IMR-90 (cell line): ENCODE measurements at regions not wholly inside any gene's neighbourhood (a gene's known extent, or its start where the extent isn't known, plus 50 kb on each side); places are given as distances from the start of the nearest gene placed in this dataset.

Source experiments
- ATAC-seq: fragments of 200-7000 bp; cut with Tn5 transposase; 2 replicates; pipeline ENCODE4 v1.9.1; 2020; ENCODE audit warnings: low read depth, mild to moderate bottlenecking, moderate library complexity
- BruUV-seq: library from RNA; stranded (reverse); fragments of 400-500 nt; replicated peaks from 2 replicates; lab custom pipeline; 2021; lab: Mats Ljungman, UMichigan
- CTCF ChIA-PET: fragments of 300-600 bp; formaldehyde crosslinking; extraction: SDS; loops from one replicate; lab custom pipeline; 2021; ENCODE audit warnings: antibody characterized with exemption; lab: Yijun Ruan, JAX
- POLR2A ChIA-PET: fragments of 300-600 bp; sonication (Branson Sonifier 250); formaldehyde crosslinking; loops from one replicate; lab custom pipeline; 2022; ENCODE audit warnings: antibody characterized with exemption; ENCODE audit not compliant: unreplicated experiment; lab: Charles Lee
- DNase-seq: peaks from one replicate; pipeline ENCODE4 v3.0.0; 2013
- H2AFZ ChIP-seq: replicated peaks from 2 replicates; pipeline ENCODE3; 2013; ENCODE audit warnings: low read length, mild to moderate bottlenecking; ENCODE audit not compliant: poor library complexity
- H2AK5ac ChIP-seq: 2 replicates; pipeline ENCODE4 v1.6.1; 2013; ENCODE audit warnings: low read depth, low read length, inconsistent platforms
- H2AK9ac ChIP-seq: replicated peaks from 2 replicates; pipeline ENCODE3; 2013; ENCODE audit warnings: mild to moderate bottlenecking, low read depth, low read length, moderate library complexity; ENCODE audit not compliant: poor library complexity
- H2BK120ac ChIP-seq: 2 replicates; pipeline ENCODE4 v1.6.1; 2013; ENCODE audit warnings: low read depth, low read length, inconsistent platforms
- H2BK15ac ChIP-seq: 3 replicates; pipeline ENCODE4 v1.6.1; 2013; ENCODE audit warnings: low read depth, low read length, inconsistent platforms
- H2BK20ac ChIP-seq: 2 replicates; pipeline ENCODE4 v1.6.1; 2013; ENCODE audit warnings: low read depth, mild to moderate bottlenecking, inconsistent platforms, low read length, moderate library complexity
- H2BK5ac ChIP-seq: 2 replicates; pipeline ENCODE4 v1.6.1; 2013; ENCODE audit warnings: mild to moderate bottlenecking, low read depth, low read length, inconsistent platforms; ENCODE audit not compliant: poor library complexity, severe bottlenecking
- H3K14ac ChIP-seq: replicated peaks from 2 replicates; pipeline ENCODE4 v1.6.1; 2013; ENCODE audit warnings: low read depth, low read length, inconsistent platforms
- H3K18ac ChIP-seq: 2 replicates; pipeline ENCODE4 v1.6.1; 2013; ENCODE audit warnings: low read depth, low read length, control low read depth
- H3K23ac ChIP-seq: 2 replicates; pipeline ENCODE4 v1.6.1; 2013; ENCODE audit warnings: low read depth, low read length, inconsistent platforms
- H3K27ac ChIP-seq: 2 replicates; pipeline ENCODE4 v1.5.1; 2013; ENCODE audit warnings: mild to moderate bottlenecking, control low read depth, low read length; ENCODE audit not compliant: insufficient read depth
- H3K27me3 ChIP-seq: 2 replicates; pipeline ENCODE4 v1.6.1; 2013; ENCODE audit warnings: low read length; ENCODE audit not compliant: control insufficient read depth, insufficient read depth
- H3K36me3 ChIP-seq: 2 replicates; pipeline ENCODE4 v1.6.1; 2013; ENCODE audit warnings: low read length, mixed read lengths; ENCODE audit not compliant: control insufficient read depth, insufficient read depth
- H3K4ac ChIP-seq: 2 replicates; pipeline ENCODE4 v1.6.1; 2013; ENCODE audit warnings: low read depth, low read length, inconsistent platforms
- H3K4me1 ChIP-seq: 2 replicates; pipeline ENCODE4 v1.6.1; 2013; ENCODE audit warnings: low read length, mixed read lengths; ENCODE audit not compliant: control insufficient read depth, insufficient read depth
- H3K4me2 ChIP-seq: 2 replicates; pipeline ENCODE4 v1.6.1; 2013; ENCODE audit warnings: low read depth, mild to moderate bottlenecking, control low read depth, low read length, moderate library complexity
- H3K4me3 ChIP-seq: 2 replicates; pipeline ENCODE4 v1.5.1; 2013; ENCODE audit warnings: low read depth, mild to moderate bottlenecking, control low read depth, low read length, moderate library complexity; ENCODE audit not compliant: insufficient read depth
- H3K56ac ChIP-seq: 2 replicates; pipeline ENCODE4 v1.6.1; 2013; ENCODE audit warnings: low read length, inconsistent platforms; ENCODE audit not compliant: insufficient read depth; ENCODE audit errors: extremely low read depth
- H3K79me1 ChIP-seq, 2 experiments: 2 replicates each; pipeline ENCODE4 v1.6.1; 2013; ENCODE audit warnings: low read length in 2 of 2, inconsistent platforms in 1 of 2, low read depth in 1 of 2
- H3K9ac ChIP-seq: 2 replicates; pipeline ENCODE4 v1.6.1; 2013; ENCODE audit warnings: low read depth, low read length, control low read depth
- H3K9me1 ChIP-seq: 2 replicates; pipeline ENCODE4 v1.6.1; 2013; ENCODE audit warnings: low read length, inconsistent platforms; ENCODE audit not compliant: insufficient read depth
- H3K9me3 ChIP-seq: 2 replicates; pipeline ENCODE4 v1.6.1; 2013; ENCODE audit warnings: low read length; ENCODE audit not compliant: control insufficient read depth, insufficient read depth
- H4K20me1 ChIP-seq: 2 replicates; pipeline ENCODE4 v1.6.1; 2013; ENCODE audit warnings: low read length, inconsistent platforms; ENCODE audit not compliant: insufficient read depth
- H4K5ac ChIP-seq: 2 replicates; pipeline ENCODE4 v1.6.1; 2013; ENCODE audit warnings: mild to moderate bottlenecking, low read depth, low read length, control low read depth
- H4K8ac ChIP-seq, 2 experiments: 2 replicates each; pipeline ENCODE4 v1.6.1; 2013; ENCODE audit warnings: low read depth in 2 of 2, low read length in 2 of 2, control low read depth in 1 of 2, inconsistent platforms in 1 of 2
- H4K91ac ChIP-seq: 2 replicates; pipeline ENCODE4 v1.6.1; 2013; ENCODE audit warnings: low read depth, low read length, inconsistent platforms; ENCODE audit not compliant: insufficient read depth
- BHLHE40 ChIP-seq: fragments of 150-350 bp; IDR thresholded peaks from 2 replicates; pipeline ENCODE4 v1.6.1; 2016; ENCODE audit warnings: mild to moderate bottlenecking, low read depth, low read length
- CEBPB ChIP-seq: IDR thresholded peaks from 2 replicates; pipeline ENCODE4 v1.6.1; 2012; ENCODE audit warnings: low read depth, low read length, improper control_type of control experiment
- RCOR1 ChIP-seq: IDR thresholded peaks from 2 replicates; pipeline ENCODE4 v1.6.1; 2012; ENCODE audit warnings: mild to moderate bottlenecking, low read length, improper control_type of control experiment; ENCODE audit not compliant: insufficient replicate concordance
- WGBS, 2 experiments: methylation state at CpG; one replicate each; pipeline versions ENCODE4 v1.1.5 to v1.1.7; 2013; ENCODE audit warnings: missing lambda C conversion rate in 2 of 2; ENCODE audit not compliant: insufficient read length in 1 of 2; ENCODE audit errors: extremely low coverage in 2 of 2; 5-methylcytosine and 5-hydroxymethylcytosine counted together
- dilution Hi-C: fragments of 300-500 bp; cut with HindIII; formaldehyde crosslinking; loops from one replicate; pipeline ENCODE4 v1.14.3; 2018; ENCODE audit warnings: low sequenced_read_pairs; ENCODE audit not compliant: unreplicated experiment
- in situ Hi-C: fragments of 300-500 bp; cut with MboI; formaldehyde crosslinking; loops from 3 replicates; pipeline ENCODE4 v1.14.3; 2019; ENCODE audit warnings: low sequenced_read_pairs, inconsistent platforms, mixed read lengths
- intact Hi-C: fragments of 100-400 bp; cut with micrococcal nuclease; formaldehyde crosslinking; loops from 2 replicates; pipeline ENCODE4 v1.10.0; 2022
- TF ChIP-seq, protein P1 (sequence below): conservative IDR thresholded peaks from 2 replicates; pipeline ENCODE4 v1.5.1; 2012; ENCODE audit warnings: mild to moderate bottlenecking, low read depth, low read length, improper control_type of control experiment

DNA sequence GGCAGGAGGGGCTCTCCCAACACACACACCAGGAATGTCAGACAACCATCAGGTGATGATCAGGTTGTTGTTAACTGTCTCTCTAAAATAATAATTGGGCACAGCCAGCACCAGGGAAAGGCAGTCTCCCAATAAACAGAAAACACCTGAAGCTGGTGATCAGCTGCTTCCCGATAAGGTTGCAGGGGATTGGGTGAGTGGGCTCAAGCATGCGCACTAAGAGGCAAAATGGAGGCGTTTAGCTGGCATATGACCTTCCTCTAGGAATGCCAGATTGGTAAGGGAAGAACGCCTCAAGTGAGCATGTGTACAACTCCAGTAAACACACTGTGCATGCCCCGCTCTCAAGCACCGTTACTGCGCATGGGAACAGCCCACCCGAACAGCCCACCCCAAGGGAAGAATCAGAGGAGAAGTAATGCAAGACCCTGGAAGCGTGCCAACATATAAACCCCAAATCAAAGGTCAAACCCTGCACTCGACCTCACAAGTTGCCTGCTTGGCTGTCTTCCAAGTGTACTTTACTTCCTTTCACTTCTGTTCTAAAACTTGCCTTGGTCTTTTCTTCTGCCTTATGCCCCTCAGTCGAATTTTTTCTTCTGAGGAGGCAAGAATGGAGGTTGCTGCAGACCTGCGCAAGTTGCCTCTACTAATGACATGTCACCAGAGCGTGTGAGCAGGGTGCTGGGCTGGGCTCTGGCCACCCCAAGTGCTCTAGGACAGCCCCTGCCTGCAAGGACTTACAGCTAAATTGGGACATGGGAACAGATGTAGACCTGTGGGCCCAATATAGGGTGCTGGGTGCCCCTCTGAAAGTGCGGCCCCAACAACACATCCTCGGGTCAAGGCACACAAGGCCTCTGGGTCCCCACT is 200.8 kb downstream of the RHOU start:
- ChIA-PET POLR2A (no interaction called here), CTCF (no interaction called here)
- Histone ChIP-seq H3K36me3 (no peaks in the 10 kb centered on the region), H2AK9ac (no peak overlapping the region), H3K9ac (no peak overlapping the region), H4K8ac (no peak overlapping the region), H2BK20ac (no peak overlapping the region), H3K4ac (no peak overlapping the region), H3K27ac (no peak overlapping the region), H3K27me3 (peaks cover 19% of the 10 kb centered on the region; the same call in 1 of the 2 replicates), H3K4me3 (no peak overlapping the region), H4K91ac (no peak overlapping the region), H3K9me3 (no peaks in the 10 kb centered on the region), H2BK120ac (no peak overlapping the region), H3K56ac (no peak overlapping the region), H3K79me1 (no peaks in the 10 kb centered on the region), H2AK5ac (no peak overlapping the region), H2BK15ac (no peak overlapping the region), H4K20me1 (no peaks in the 10 kb centered on the region), H3K9me1 (no peaks in the 10 kb centered on the region), H3K14ac (no peak overlapping the region), H3K4me1 (no peaks in the 10 kb centered on the region), H4K5ac (no peak overlapping the region), H3K4me2 (no peak overlapping the region), H3K23ac (no peak overlapping the region), H2BK5ac (no peak overlapping the region), H2AFZ (no peak overlapping the region), H3K18ac (no peak overlapping the region)
- no TSS peak for BruUV-seq
- ATAC-seq (no peak), DNase-seq (no peak)
- dilution Hi-C loops: no loop called here
- in situ Hi-C loops: no loop called here
- TF ChIP-seq CEBPB (no peak), RCOR1 (no peak), BHLHE40 (no peak)
- TF ChIP-seq, protein P1, sequence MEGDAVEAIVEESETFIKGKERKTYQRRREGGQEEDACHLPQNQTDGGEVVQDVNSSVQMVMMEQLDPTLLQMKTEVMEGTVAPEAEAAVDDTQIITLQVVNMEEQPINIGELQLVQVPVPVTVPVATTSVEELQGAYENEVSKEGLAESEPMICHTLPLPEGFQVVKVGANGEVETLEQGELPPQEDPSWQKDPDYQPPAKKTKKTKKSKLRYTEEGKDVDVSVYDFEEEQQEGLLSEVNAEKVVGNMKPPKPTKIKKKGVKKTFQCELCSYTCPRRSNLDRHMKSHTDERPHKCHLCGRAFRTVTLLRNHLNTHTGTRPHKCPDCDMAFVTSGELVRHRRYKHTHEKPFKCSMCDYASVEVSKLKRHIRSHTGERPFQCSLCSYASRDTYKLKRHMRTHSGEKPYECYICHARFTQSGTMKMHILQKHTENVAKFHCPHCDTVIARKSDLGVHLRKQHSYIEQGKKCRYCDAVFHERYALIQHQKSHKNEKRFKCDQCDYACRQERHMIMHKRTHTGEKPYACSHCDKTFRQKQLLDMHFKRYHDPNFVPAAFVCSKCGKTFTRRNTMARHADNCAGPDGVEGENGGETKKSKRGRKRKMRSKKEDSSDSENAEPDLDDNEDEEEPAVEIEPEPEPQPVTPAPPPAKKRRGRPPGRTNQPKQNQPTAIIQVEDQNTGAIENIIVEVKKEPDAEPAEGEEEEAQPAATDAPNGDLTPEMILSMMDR: no peak
- intact Hi-C loops: no loop called here
- WGBS, 2 experiments: no CpG with 5 or more reads among the region's 15 CpGs
